H1 (cell line): ENCODE measurements at regions not wholly inside any gene's neighbourhood (a gene's known extent, or its start where the extent isn't known, plus 50 kb on each side); places are given as distances from the start of the nearest gene placed in this dataset.

Source experiments
- CHD1 ChIP-seq: IDR thresholded peaks from 2 replicates; pipeline ENCODE4 v1.6.1; 2012; ENCODE audit warnings: low read depth, low read length, improper control_type of control experiment
- GTF2F1 ChIP-seq: IDR thresholded peaks from 2 replicates; pipeline ENCODE4 v1.6.1; 2012; ENCODE audit warnings: low read depth, low read length, improper control_type of control experiment, borderline replicate concordance
- HDAC2 ChIP-seq, 2 experiments: fragments of 300-600 bp in 1 of 2; sonication (generic) in 1 of 2; IDR thresholded peaks; 2 replicates each; pipeline ENCODE4 v1.6.1; 2011 to 2012; ENCODE audit warnings: low read depth in 2 of 2, low read length in 2 of 2, mild to moderate bottlenecking in 2 of 2, moderate library complexity in 2 of 2, borderline replicate concordance in 1 of 2, inconsistent platforms in 1 of 2
- HDAC6 ChIP-seq: IDR thresholded peaks from one replicate; pipeline ENCODE4 v1.7.1; 2012; ENCODE audit warnings: low read depth, mild to moderate bottlenecking, inconsistent platforms, low read length, moderate library complexity
- KDM5A ChIP-seq: fragments of 200-600 bp; IDR thresholded peaks from 2 replicates; pipeline ENCODE4 v1.7.1; 2012; ENCODE audit warnings: mild to moderate bottlenecking, low read length, inconsistent platforms, mixed read lengths
- MAFK ChIP-seq: IDR thresholded peaks from 2 replicates; pipeline ENCODE4 v1.6.1; 2012; ENCODE audit warnings: low read depth, mild to moderate bottlenecking, improper control_type of control experiment, low read length
- RAD21 ChIP-seq, 2 experiments: IDR thresholded peaks in 1 of 2; conservative IDR thresholded peaks in 1 of 2; 2 replicates each; pipeline ENCODE4 v1.6.1; 2011; ENCODE audit warnings: low read depth in 2 of 2, low read length in 2 of 2, improper control_type of control experiment in 1 of 2, inconsistent platforms in 1 of 2, mild to moderate bottlenecking in 1 of 2, moderate library complexity in 1 of 2
- RBBP5 ChIP-seq: IDR thresholded peaks from 2 replicates; pipeline ENCODE4 v1.7.1; 2012; ENCODE audit warnings: low read depth, mild to moderate bottlenecking, inconsistent platforms, low read length, moderate library complexity, borderline replicate concordance
- SP1 ChIP-seq: IDR thresholded peaks from 2 replicates; pipeline ENCODE4 v1.6.1; 2011; ENCODE audit warnings: low read depth, low read length
- ZNF274 ChIP-seq: IDR thresholded peaks from 2 replicates; pipeline ENCODE4 v1.7.0; 2012; ENCODE audit warnings: low read length, borderline replicate concordance; ENCODE audit errors: extremely low read depth

GRCh38 chr20:1722513-1723050 is 65.0 kb upstream of the SIRPG start (continued):
- TF ChIP-seq ZNF274 (no peak), KDM5A (no peak), RAD21 (IDR thresholded peaks at IDR 0.05 in 1 of 2, conservative IDR thresholded peaks at IDR 0.05 in 1 of 2; ENCODE audit: low read depth in 2 of 2, low read length in 2 of 2) (peak; percentile 31 to 47; a peak in 3 of 4 replicates), HDAC6 (no peak), GTF2F1 (no peak), SP1 (peak; percentile 30), CHD1 (no peak), HDAC2 (IDR thresholded peaks at IDR 0.05; ENCODE audit: borderline replicate concordance in 1 of 2, low read depth in 2 of 2, low read length in 2 of 2) (no peak), RBBP5 (no peak), MAFK (no peak)
